Loucy (cell line): ENCODE measurements at regions not wholly inside any gene's neighbourhood (a gene's known extent, or its start where the extent isn't known, plus 50 kb on each side); places are given as distances from the start of the nearest gene placed in this dataset.

ENCODE experiments used
- EZH2phosphoT487 ChIP-seq: fragments of 200-600 bp; IDR thresholded peaks from 2 replicates; pipeline ENCODE4 v1.6.1; 2018; ENCODE audit warnings: antibody characterized with exemption, mild to moderate bottlenecking, moderate library complexity, borderline replicate concordance
- TF ChIP-seq, protein P1 (sequence below): fragments of 200-600 bp; sonication (generic); conservative IDR thresholded peaks from 2 replicates; pipeline ENCODE4 v1.5.1; 2014; ENCODE audit warnings: mild to moderate bottlenecking, antibody characterized with exemption, low read length

DNA sequence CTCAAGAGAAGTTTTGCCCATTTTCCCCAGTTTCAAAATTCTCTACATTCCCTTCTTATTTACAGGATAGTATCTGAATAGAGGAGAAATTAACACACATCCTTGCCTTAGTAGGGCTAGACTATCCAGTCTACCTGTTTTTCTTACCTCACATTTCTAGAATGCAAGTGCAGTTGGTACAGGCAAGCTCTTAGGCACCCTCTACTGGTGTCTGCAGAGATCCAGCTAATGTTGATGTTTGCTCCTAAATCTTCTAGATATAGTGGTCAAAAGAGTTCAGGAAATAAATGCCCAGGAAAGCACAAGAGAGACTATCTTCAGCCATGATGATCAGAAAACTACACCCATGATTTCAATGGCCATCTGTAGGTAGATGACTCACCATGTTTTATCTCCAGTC lies 205.3 kb downstream of the HTR7 start:
- TF ChIP-seq, protein P1, sequence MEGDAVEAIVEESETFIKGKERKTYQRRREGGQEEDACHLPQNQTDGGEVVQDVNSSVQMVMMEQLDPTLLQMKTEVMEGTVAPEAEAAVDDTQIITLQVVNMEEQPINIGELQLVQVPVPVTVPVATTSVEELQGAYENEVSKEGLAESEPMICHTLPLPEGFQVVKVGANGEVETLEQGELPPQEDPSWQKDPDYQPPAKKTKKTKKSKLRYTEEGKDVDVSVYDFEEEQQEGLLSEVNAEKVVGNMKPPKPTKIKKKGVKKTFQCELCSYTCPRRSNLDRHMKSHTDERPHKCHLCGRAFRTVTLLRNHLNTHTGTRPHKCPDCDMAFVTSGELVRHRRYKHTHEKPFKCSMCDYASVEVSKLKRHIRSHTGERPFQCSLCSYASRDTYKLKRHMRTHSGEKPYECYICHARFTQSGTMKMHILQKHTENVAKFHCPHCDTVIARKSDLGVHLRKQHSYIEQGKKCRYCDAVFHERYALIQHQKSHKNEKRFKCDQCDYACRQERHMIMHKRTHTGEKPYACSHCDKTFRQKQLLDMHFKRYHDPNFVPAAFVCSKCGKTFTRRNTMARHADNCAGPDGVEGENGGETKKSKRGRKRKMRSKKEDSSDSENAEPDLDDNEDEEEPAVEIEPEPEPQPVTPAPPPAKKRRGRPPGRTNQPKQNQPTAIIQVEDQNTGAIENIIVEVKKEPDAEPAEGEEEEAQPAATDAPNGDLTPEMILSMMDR: peak; percentile 32
- TF ChIP-seq EZH2phosphoT487: no peak
